Caco-2 (cell line): ENCODE measurements at regions not wholly inside any gene's neighbourhood (a gene's known extent, or its start where the extent isn't known, plus 50 kb on each side); places are given as distances from the start of the nearest gene placed in this dataset.

ENCODE experiments used
- BruUV-seq: library from RNA; stranded (reverse); fragments of 400-500 nt; replicated peaks from 2 replicates; lab custom pipeline; 2021; lab: Mats Ljungman, UMichigan
- CTCF ChIA-PET: fragments of 300-600 bp; sonication (Branson Sonifier 250); formaldehyde crosslinking; loops from one replicate; lab custom pipeline; 2022; ENCODE audit warnings: antibody characterized with exemption; lab: Charles Lee
- POLR2A ChIA-PET: fragments of 300-600 bp; sonication (Branson Sonifier 250); formaldehyde crosslinking; loops from one replicate; lab custom pipeline; 2022; ENCODE audit warnings: antibody characterized with exemption; lab: Charles Lee
- DNase-seq, 2 experiments: peaks; one replicate each; pipeline versions ENCODE4 v3.0.0 to v3.0.0-alpha.2; 2020 to 2022
- H3K27me3 ChIP-seq: replicated peaks from 2 replicates; pipeline ENCODE4 v1.6.0; 2011; ENCODE audit warnings: low read length; ENCODE audit not compliant: control insufficient read depth, insufficient read depth
- H3K36me3 ChIP-seq: 2 replicates; pipeline ENCODE4 v1.5.1; 2011; ENCODE audit warnings: low read length; ENCODE audit not compliant: control insufficient read depth, insufficient read depth
- H3K4me1 ChIP-seq: fragments of 250-450 bp; sonication (Bioruptor Pico); 2 replicates; pipeline ENCODE4 v1.5.1; 2020; ENCODE audit warnings: mild to moderate bottlenecking
- H3K4me3 ChIP-seq: 2 replicates; pipeline ENCODE4 v1.5.1; 2011; ENCODE audit warnings: low read depth, mild to moderate bottlenecking, control low read depth, low read length
- H3K9me3 ChIP-seq: fragments of 250-450 bp; sonication (Bioruptor Pico); 2 replicates; pipeline ENCODE4 v1.5.1; 2020; ENCODE audit warnings: mild to moderate bottlenecking, moderate library complexity
- H3K27ac Mint-ChIP-seq: one replicate; pipeline ENCODE4 v1.8.0; 2022; ENCODE audit warnings: mixed read lengths; ENCODE audit not compliant: unreplicated experiment
- H3K27me3 Mint-ChIP-seq: one replicate; pipeline ENCODE4 v1.8.0; 2022; ENCODE audit warnings: mixed read lengths; ENCODE audit not compliant: insufficient read depth, unreplicated experiment
- H3K36me3 Mint-ChIP-seq: one replicate; pipeline ENCODE4 v1.8.0; 2022; ENCODE audit warnings: mild to moderate bottlenecking, mixed read lengths; ENCODE audit not compliant: insufficient read depth, unreplicated experiment
- H3K4me1 Mint-ChIP-seq: one replicate; pipeline ENCODE4 v1.8.0; 2022; ENCODE audit warnings: low read depth, mixed read lengths; ENCODE audit not compliant: unreplicated experiment
- H3K4me3 Mint-ChIP-seq: one replicate; pipeline ENCODE4 v1.8.0; 2022; ENCODE audit warnings: mild to moderate bottlenecking, moderate library complexity, mixed read lengths; ENCODE audit not compliant: unreplicated experiment
- H3K9me3 Mint-ChIP-seq: one replicate; pipeline ENCODE4 v1.8.0; 2022; ENCODE audit warnings: mixed read lengths; ENCODE audit not compliant: unreplicated experiment
- intact Hi-C: fragments of 100-400 bp; cut with micrococcal nuclease; formaldehyde crosslinking; loops from one replicate; pipeline ENCODE4 v1.10.0; 2022; ENCODE audit not compliant: unreplicated experiment
- TF ChIP-seq, protein P1 (sequence below), 2 experiments: fragments of 200-600 bp in 1 of 2; IDR thresholded peaks; 1 replicate in 1 of 2; 2 replicates in 1 of 2; pipeline versions ENCODE4 v1.5.1 to v1.8.0; 2011 to 2022; ENCODE audit warnings: antibody characterized with exemption in 1 of 2, control low read depth in 1 of 2, inconsistent platforms in 1 of 2, low read depth in 1 of 2, low read length in 1 of 2, mild to moderate bottlenecking in 1 of 2, moderate library complexity in 1 of 2; ENCODE audit not compliant: insufficient read depth in 1 of 2, severe bottlenecking in 1 of 2, unreplicated experiment in 1 of 2

DNA sequence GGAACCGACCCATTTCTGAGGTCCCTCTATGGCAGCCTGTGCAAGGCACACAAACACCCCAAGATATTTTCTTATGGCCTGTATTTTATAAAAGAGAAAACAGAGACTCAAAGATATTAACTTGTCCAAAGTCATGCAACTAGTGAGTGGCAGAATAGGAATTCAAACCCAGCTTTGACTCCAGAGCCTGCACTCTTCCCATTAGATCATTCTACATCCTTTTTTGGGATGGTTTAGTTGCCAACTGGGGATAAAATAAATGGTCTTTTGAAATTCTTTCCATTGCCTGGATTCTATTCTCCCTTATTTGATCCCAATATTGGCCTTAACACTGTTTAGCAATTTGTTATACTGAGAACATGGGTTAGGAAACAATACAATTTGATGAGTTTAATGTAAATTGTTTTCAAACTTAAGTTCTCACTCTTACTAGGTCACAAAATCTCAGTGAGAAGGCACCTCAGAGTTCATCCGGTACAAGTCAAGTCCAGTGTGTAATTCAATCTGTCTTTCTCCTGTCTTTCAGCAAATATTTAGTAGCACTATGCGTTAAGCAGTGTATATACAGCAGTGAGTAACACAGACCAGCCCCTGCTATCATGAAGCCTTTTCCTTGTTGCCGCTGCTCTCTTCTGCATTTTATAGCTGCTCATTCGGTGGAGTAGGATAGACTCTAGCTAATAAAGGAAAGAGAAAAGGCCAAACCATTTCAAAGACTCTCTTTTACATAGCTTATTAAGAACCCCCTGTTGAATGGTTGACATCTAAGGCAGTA is 162.1 kb upstream of the IFNG-AS1 start:
- H3K9me3 ChIP-seq, result no peaks in the 10 kb centered on the region
- H3K27me3 ChIP-seq, result no peaks in the 10 kb centered on the region
- H3K4me1 ChIP-seq, result no peaks in the 10 kb centered on the region
- POLR2A ChIA-PET, result no interaction called here
- Mint-ChIP-seq H3K9me3 (no peaks in the 10 kb centered on the region), H3K27me3 (no peaks in the 10 kb centered on the region), H3K4me1 (no peaks in the 10 kb centered on the region), H3K4me3 (no peak overlapping the region), H3K27ac (no peak overlapping the region), H3K36me3 (no peaks in the 10 kb centered on the region)
- intact Hi-C loops, result no loop called here
- TF ChIP-seq, protein P1, sequence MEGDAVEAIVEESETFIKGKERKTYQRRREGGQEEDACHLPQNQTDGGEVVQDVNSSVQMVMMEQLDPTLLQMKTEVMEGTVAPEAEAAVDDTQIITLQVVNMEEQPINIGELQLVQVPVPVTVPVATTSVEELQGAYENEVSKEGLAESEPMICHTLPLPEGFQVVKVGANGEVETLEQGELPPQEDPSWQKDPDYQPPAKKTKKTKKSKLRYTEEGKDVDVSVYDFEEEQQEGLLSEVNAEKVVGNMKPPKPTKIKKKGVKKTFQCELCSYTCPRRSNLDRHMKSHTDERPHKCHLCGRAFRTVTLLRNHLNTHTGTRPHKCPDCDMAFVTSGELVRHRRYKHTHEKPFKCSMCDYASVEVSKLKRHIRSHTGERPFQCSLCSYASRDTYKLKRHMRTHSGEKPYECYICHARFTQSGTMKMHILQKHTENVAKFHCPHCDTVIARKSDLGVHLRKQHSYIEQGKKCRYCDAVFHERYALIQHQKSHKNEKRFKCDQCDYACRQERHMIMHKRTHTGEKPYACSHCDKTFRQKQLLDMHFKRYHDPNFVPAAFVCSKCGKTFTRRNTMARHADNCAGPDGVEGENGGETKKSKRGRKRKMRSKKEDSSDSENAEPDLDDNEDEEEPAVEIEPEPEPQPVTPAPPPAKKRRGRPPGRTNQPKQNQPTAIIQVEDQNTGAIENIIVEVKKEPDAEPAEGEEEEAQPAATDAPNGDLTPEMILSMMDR (IDR thresholded peaks at IDR 0.05; ENCODE audit: insufficient read depth in 1 of 2, low read depth in 1 of 2, low read length in 1 of 2, severe bottlenecking in 1 of 2, unreplicated experiment in 1 of 2), result no peak
- BruUV-seq, result no TSS peak
- no peak for DNase-seq
- no peaks in the 10 kb centered on the region for H3K36me3 ChIP-seq
- CTCF ChIA-PET, result no interaction called here
- H3K4me3 ChIP-seq, result no peak overlapping the region

DNA sequence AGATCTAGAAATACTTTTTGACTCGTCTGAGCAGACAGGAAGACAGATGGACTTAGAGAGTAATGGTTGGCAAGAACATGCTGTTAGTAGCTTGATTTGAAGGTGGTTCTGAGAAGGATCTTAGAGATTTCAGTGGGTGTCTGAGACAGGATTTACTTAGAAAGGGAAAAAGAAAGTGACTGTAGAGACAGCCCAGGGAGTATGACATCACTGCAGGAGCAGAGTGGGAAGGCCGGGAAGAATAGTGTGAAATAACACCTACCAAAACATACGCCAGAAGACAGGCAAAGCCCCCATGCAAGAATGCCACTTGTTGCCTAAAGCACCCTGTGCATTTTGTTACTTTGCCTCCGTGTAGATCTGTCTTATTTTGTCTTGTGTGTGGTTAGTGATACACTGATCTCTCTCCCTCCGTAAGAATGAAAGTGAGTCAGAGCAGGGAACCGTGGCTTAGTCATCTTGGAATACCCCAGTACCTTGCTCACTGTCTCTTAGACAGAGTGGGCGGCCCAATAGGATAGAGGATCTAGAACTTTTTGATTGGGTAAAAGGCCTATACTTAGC is 161.3 kb upstream of the IFNG-AS1 start:
- BruUV-seq, result no TSS peak
- Histone ChIP-seq H3K36me3 (no peaks in the 10 kb centered on the region), H3K9me3 (no peaks in the 10 kb centered on the region), H3K27me3 (no peaks in the 10 kb centered on the region), H3K4me3 (no peak overlapping the region), H3K4me1 (no peaks in the 10 kb centered on the region)
- intact Hi-C loops, result no loop called here
- TF ChIP-seq, protein P1 (IDR thresholded peaks at IDR 0.05; ENCODE audit: insufficient read depth in 1 of 2, low read depth in 1 of 2, low read length in 1 of 2, severe bottlenecking in 1 of 2, unreplicated experiment in 1 of 2), result no peak
- Mint-ChIP-seq H3K36me3 (no peaks in the 10 kb centered on the region), H3K4me1 (no peaks in the 10 kb centered on the region), H3K27ac (no peak overlapping the region), H3K27me3 (peaks cover 3% of the 10 kb centered on the region), H3K4me3 (no peak overlapping the region), H3K9me3 (no peaks in the 10 kb centered on the region)
- no peak for DNase-seq
- ChIA-PET POLR2A (no interaction called here), CTCF (no interaction called here)

DNA sequence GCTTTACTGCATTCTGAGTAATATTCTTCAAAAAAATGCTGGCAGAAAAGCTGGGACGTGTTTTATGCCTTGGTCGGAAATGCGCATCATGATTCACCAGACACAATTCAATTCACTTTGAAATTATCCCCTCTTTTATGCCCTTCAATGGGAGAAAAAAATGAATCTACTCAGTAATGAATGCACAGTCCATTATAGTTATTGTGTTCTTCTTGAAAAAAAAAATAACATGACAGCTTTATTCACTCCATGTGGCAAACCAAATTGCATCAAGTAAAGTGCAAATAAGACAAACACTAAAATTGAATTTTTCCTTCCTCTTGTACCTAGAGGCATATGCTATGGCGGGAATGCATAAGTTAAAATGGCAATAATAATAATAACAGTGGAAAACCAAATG is 159.4 kb upstream of the IFNG-AS1 start:
- no peaks in the 10 kb centered on the region for H3K27me3 ChIP-seq
- no peak overlapping the region for H3K4me3 ChIP-seq
- no peak overlapping the region for H3K27ac Mint-ChIP-seq
- no peaks in the 10 kb centered on the region for H3K4me1 Mint-ChIP-seq
- POLR2A ChIA-PET, result no interaction called here
- H3K27me3 Mint-ChIP-seq, result peaks cover 3% of the 10 kb centered on the region
- no peak for DNase-seq
- H3K4me3 Mint-ChIP-seq, result no peak overlapping the region
- no peaks in the 10 kb centered on the region for H3K4me1 ChIP-seq
- no TSS peak for BruUV-seq
- H3K36me3 ChIP-seq, result no peaks in the 10 kb centered on the region
- no peaks in the 10 kb centered on the region for H3K36me3 Mint-ChIP-seq
- TF ChIP-seq, protein P1 (IDR thresholded peaks at IDR 0.05; ENCODE audit: insufficient read depth in 1 of 2, low read depth in 1 of 2, low read length in 1 of 2, severe bottlenecking in 1 of 2, unreplicated experiment in 1 of 2), result no peak
- no peaks in the 10 kb centered on the region for H3K9me3 Mint-ChIP-seq
- CTCF ChIA-PET, result no interaction called here
- no peaks in the 10 kb centered on the region for H3K9me3 ChIP-seq
- intact Hi-C loops, result no loop called here
